Astrocyte (in vitro differentiated cells and primary cell): ENCODE measurements at regions not wholly inside any gene's neighbourhood (a gene's known extent, or its start where the extent isn't known, plus 50 kb on each side); places are given as distances from the start of the nearest gene placed in this dataset.

Source experiments
- DNase-seq: peaks from one replicate; pipeline ENCODE4 v3.0.0-alpha.2; 2010; ENCODE audit warnings: low read depth
- FAIRE-seq: peaks from 2 replicates; lab custom pipeline; 2011; peaks lifted over from hg19 to GRCh38; lab: Jason Lieb, UNC
- H2AFZ ChIP-seq: 2 replicates; pipeline ENCODE4 v1.6.0; 2012; ENCODE audit warnings: low read depth, low read length, inconsistent platforms
- H3K27ac ChIP-seq: 2 replicates; pipeline ENCODE4 v1.5.1; 2011; ENCODE audit warnings: low read depth, low read length, inconsistent platforms
- H3K27me3 ChIP-seq: 2 replicates; pipeline ENCODE4 v1.6.0; 2011; ENCODE audit warnings: low read length, inconsistent platforms; ENCODE audit not compliant: insufficient read depth
- H3K36me3 ChIP-seq: 2 replicates; pipeline ENCODE4 v1.5.1; 2011; ENCODE audit warnings: low read length, inconsistent platforms; ENCODE audit not compliant: insufficient read depth
- H3K4me1 ChIP-seq: 2 replicates; pipeline ENCODE4 v1.5.1; 2011; ENCODE audit warnings: low read length, inconsistent platforms; ENCODE audit not compliant: insufficient read depth
- H3K4me2 ChIP-seq: 2 replicates; pipeline ENCODE4 v1.6.0; 2012; ENCODE audit warnings: low read length, inconsistent platforms
- H3K4me3 ChIP-seq: 2 replicates; pipeline ENCODE4 v1.5.1; 2011; ENCODE audit warnings: low read depth, mild to moderate bottlenecking, low read length, inconsistent platforms; ENCODE audit not compliant: insufficient read depth
- H3K79me2 ChIP-seq: 2 replicates; pipeline ENCODE4 v1.6.0; 2012; ENCODE audit warnings: mild to moderate bottlenecking, low read length, inconsistent platforms; ENCODE audit not compliant: insufficient read depth
- H3K9ac ChIP-seq: 2 replicates; pipeline ENCODE4 v1.6.0; 2012; ENCODE audit warnings: mild to moderate bottlenecking, low read length, inconsistent platforms
- H3K9me3 ChIP-seq: 2 replicates; pipeline ENCODE4 v1.5.1; 2012; ENCODE audit warnings: low read depth, mild to moderate bottlenecking, low read length, inconsistent platforms; ENCODE audit not compliant: insufficient read depth
- H4K20me1 ChIP-seq: 2 replicates; pipeline ENCODE4 v1.6.0; 2012; ENCODE audit warnings: low read length, inconsistent platforms; ENCODE audit not compliant: insufficient read depth
- H3K27ac Mint-ChIP-seq: one replicate; pipeline ENCODE4 v1.8.0; 2021; ENCODE audit warnings: mild to moderate bottlenecking, mixed read lengths; ENCODE audit not compliant: unreplicated experiment
- H3K27me3 Mint-ChIP-seq: one replicate; pipeline ENCODE4 v1.8.0; 2021; ENCODE audit warnings: low read depth, mixed read lengths; ENCODE audit not compliant: unreplicated experiment
- H3K36me3 Mint-ChIP-seq: one replicate; pipeline ENCODE4 v1.8.0; 2021; ENCODE audit warnings: low read depth, mixed read lengths; ENCODE audit not compliant: unreplicated experiment
- H3K4me1 Mint-ChIP-seq: one replicate; pipeline ENCODE4 v1.8.0; 2021; ENCODE audit warnings: low read depth, mixed read lengths; ENCODE audit not compliant: unreplicated experiment
- H3K4me3 Mint-ChIP-seq: one replicate; pipeline ENCODE4 v1.8.0; 2021; ENCODE audit warnings: mild to moderate bottlenecking, moderate library complexity, mixed read lengths; ENCODE audit not compliant: unreplicated experiment
- H3K9me3 Mint-ChIP-seq: one replicate; pipeline ENCODE4 v1.8.0; 2021; ENCODE audit warnings: mild to moderate bottlenecking, mixed read lengths; ENCODE audit not compliant: unreplicated experiment
- CTCF ChIP-seq: IDR thresholded peaks from 2 replicates; pipeline ENCODE4 v1.5.1; 2011; ENCODE audit warnings: low read depth, mild to moderate bottlenecking, inconsistent platforms, low read length, moderate library complexity; ENCODE audit not compliant: insufficient read depth
- EZH2 ChIP-seq: IDR thresholded peaks from 2 replicates; pipeline ENCODE4 v1.6.1; 2012; ENCODE audit warnings: mild to moderate bottlenecking, low read length, inconsistent platforms; ENCODE audit not compliant: insufficient read depth

GRCh38 chr22:49620666-49621065, 207.0 kb downstream of the BRD1 start:
- FAIRE-seq (no peak), DNase-seq (no peak)
- H3K79me2 ChIP-seq, result no peaks in the 10 kb centered on the region
- Mint-ChIP-seq H3K4me3 (no peak overlapping the region), H3K27me3 (peaks cover 54% of the 10 kb centered on the region), H3K27ac (no peak overlapping the region), H3K36me3 (no peaks in the 10 kb centered on the region), H3K4me1 (no peaks in the 10 kb centered on the region), H3K9me3 (peaks cover 2% of the 10 kb centered on the region)
- H3K9ac ChIP-seq, result no peak overlapping the region
- no peak overlapping the region for H3K4me2 ChIP-seq
- H3K27ac ChIP-seq, result no peak overlapping the region
- no peak overlapping the region for H2AFZ ChIP-seq
- TF ChIP-seq EZH2 (no peak), CTCF (no peak)
- no peaks in the 10 kb centered on the region for H3K36me3 ChIP-seq
- no peaks in the 10 kb centered on the region for H3K4me1 ChIP-seq
- no peaks in the 10 kb centered on the region for H4K20me1 ChIP-seq
- H3K27me3 ChIP-seq, result no peaks in the 10 kb centered on the region
- H3K9me3 ChIP-seq, result no peaks in the 10 kb centered on the region
- H3K4me3 ChIP-seq, result no peak overlapping the region

GRCh38 chr22:49620003-49620556, 207.6 kb downstream of the BRD1 start:
- peaks cover 2% of the 10 kb centered on the region for H3K9me3 Mint-ChIP-seq
- H3K27me3 ChIP-seq, result no peaks in the 10 kb centered on the region
- peaks cover 48% of the 10 kb centered on the region for H3K27me3 Mint-ChIP-seq
- no peak overlapping the region for H3K27ac Mint-ChIP-seq
- DNase-seq, result no peak
- no peak for FAIRE-seq
- H3K9me3 ChIP-seq, result peaks cover under 1% of the 10 kb centered on the region
- H3K4me2 ChIP-seq, result no peak overlapping the region
- no peak overlapping the region for H2AFZ ChIP-seq
- H3K36me3 Mint-ChIP-seq, result no peaks in the 10 kb centered on the region
- no peaks in the 10 kb centered on the region for H3K36me3 ChIP-seq
- no peaks in the 10 kb centered on the region for H3K4me1 ChIP-seq
- no peaks in the 10 kb centered on the region for H3K79me2 ChIP-seq
- H3K9ac ChIP-seq, result no peak overlapping the region
- no peak for TF ChIP-seq EZH2
- H3K4me3 ChIP-seq, result no peak overlapping the region
- H4K20me1 ChIP-seq, result no peaks in the 10 kb centered on the region
- no peak overlapping the region for H3K4me3 Mint-ChIP-seq
- H3K27ac ChIP-seq, result no peak overlapping the region
- no peaks in the 10 kb centered on the region for H3K4me1 Mint-ChIP-seq

GRCh38 chr22:49619301-49619700, 208.4 kb downstream of the BRD1 start:
- H4K20me1 ChIP-seq, result no peaks in the 10 kb centered on the region
- H3K9me3 Mint-ChIP-seq, result no peaks in the 10 kb centered on the region
- no peak overlapping the region for H3K4me3 Mint-ChIP-seq
- no peak overlapping the region for H3K4me2 ChIP-seq
- H3K79me2 ChIP-seq, result no peaks in the 10 kb centered on the region
- no peak for TF ChIP-seq EZH2
- no peak for TF ChIP-seq CTCF
- H3K27ac Mint-ChIP-seq, result no peak overlapping the region
- H3K9me3 ChIP-seq, result peaks cover 4% of the 10 kb centered on the region
- no peak for DNase-seq
- no peaks in the 10 kb centered on the region for H3K27me3 ChIP-seq
- H2AFZ ChIP-seq, result no peak overlapping the region
- no peaks in the 10 kb centered on the region for H3K4me1 Mint-ChIP-seq
- H3K9ac ChIP-seq, result no peak overlapping the region
- H3K36me3 Mint-ChIP-seq, result no peaks in the 10 kb centered on the region
- no peaks in the 10 kb centered on the region for H3K4me1 ChIP-seq
- no peak for FAIRE-seq
- H3K36me3 ChIP-seq, result no peaks in the 10 kb centered on the region
- no peak overlapping the region for H3K27ac ChIP-seq
- H3K27me3 Mint-ChIP-seq, result peaks cover 46% of the 10 kb centered on the region
- no peak overlapping the region for H3K4me3 ChIP-seq
